ENCODE measurements at regions not wholly inside any gene's neighbourhood (a gene's known extent, or its start where the extent isn't known, plus 50 kb on each side); places are given as distances from the start of the nearest gene placed in this dataset.
"Not testable (repeated sequence)": the region's sequence is repeated elsewhere in the genome, so short reads cannot be mapped to it uniquely, and the experiment has no call there.

DNA sequence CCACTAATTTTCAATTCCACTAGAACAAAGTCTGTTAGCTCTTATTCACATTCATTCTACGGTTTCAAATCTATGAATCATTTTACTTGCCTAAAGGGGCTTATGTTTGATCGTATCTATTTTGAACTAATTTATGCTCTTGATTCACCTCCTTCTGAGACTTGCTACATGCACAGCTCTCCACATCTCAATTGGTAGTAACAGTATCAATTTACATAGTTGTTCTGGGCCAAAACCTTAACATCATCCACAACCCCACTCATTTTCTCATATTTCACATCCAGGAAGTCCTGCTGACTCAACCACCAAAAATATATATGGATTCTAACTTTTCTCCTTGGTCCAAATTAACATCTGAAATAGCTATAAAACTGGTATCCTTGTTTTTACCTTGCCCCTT is 208.6 kb downstream of the RASSF9 start:
- Histone ChIP-seq H3K4me1 (no peaks in the 10 kb centered on the region), H3K4me3 (no peak overlapping the region), H3K9me3 (no peaks in the 10 kb centered on the region), H3K27ac (no peak overlapping the region), H3K36me3 (no peaks in the 10 kb centered on the region), H3K27me3 (no peaks in the 10 kb centered on the region)
- no peak for TF ChIP-seq POLR2AphosphoS5 (IDR thresholded peaks at IDR 0.05)
- TF ChIP-seq POLR2A (IDR thresholded peaks at IDR 0.05): no peak
- TF ChIP-seq, protein P1, sequence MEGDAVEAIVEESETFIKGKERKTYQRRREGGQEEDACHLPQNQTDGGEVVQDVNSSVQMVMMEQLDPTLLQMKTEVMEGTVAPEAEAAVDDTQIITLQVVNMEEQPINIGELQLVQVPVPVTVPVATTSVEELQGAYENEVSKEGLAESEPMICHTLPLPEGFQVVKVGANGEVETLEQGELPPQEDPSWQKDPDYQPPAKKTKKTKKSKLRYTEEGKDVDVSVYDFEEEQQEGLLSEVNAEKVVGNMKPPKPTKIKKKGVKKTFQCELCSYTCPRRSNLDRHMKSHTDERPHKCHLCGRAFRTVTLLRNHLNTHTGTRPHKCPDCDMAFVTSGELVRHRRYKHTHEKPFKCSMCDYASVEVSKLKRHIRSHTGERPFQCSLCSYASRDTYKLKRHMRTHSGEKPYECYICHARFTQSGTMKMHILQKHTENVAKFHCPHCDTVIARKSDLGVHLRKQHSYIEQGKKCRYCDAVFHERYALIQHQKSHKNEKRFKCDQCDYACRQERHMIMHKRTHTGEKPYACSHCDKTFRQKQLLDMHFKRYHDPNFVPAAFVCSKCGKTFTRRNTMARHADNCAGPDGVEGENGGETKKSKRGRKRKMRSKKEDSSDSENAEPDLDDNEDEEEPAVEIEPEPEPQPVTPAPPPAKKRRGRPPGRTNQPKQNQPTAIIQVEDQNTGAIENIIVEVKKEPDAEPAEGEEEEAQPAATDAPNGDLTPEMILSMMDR (IDR thresholded peaks at IDR 0.05): no peak
- no peak for TF ChIP-seq EP300 (IDR thresholded peaks at IDR 0.05)
- DNase-seq: no peak
- intact Hi-C loops (cut with DNase I): no loop called here
- WGBS, 2 donors: 90 to 94% methylated on average over 2 of the region's 2 CpGs

DNA sequence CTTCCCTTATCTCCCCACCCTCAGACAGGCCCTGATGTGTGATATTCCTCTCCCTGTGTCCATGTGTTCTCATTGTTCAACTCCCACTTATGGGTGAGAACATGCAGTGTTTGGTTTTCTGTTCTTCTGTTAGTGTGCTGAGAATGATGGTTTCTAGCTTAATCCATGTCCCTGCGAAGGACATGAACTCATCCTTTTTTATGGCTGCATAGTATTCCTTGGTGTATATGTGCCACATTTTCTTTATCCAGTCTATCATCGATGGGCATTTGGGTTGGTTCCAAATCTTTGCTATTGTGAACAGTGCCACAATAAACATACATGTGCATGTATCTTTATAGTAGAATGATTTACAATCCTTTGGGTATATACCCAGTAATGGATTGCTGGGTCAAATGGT is 207.6 kb downstream of the RASSF9 start:
- 92 to 93% methylated on average over 2 of the region's 2 CpGs for WGBS, 2 donors
- not testable (repeated sequence) for H3K4me1 ChIP-seq, H3K9me3 ChIP-seq

DNA sequence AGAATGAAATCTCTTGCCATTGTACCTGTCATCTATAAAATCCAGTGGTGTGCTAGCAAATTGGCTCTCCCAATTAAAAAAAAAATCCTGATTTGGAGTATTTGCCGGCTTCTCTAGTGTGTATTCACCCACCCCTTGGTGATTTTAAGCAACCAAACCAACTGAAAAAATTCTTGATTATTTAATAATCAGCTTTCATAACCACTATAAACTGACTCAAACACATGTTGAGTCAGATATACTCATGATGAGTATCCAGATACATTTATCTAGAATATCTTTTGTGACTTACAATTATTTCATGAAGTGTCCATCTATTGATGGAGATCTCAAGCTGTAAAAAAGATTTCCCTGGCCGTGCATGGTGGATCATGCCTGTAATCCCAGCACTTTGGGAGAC is 205.4 kb downstream of the RASSF9 start:
- TF ChIP-seq EP300 (IDR thresholded peaks at IDR 0.05) (no peak), POLR2A (IDR thresholded peaks at IDR 0.05) (no peak), POLR2AphosphoS5 (IDR thresholded peaks at IDR 0.05) (no peak)
- TF ChIP-seq, protein P1 (IDR thresholded peaks at IDR 0.05): no peak
- Histone ChIP-seq H3K4me3 (no peak overlapping the region), H3K27ac (no peak overlapping the region), H3K4me1 (no peaks in the 10 kb centered on the region), H3K27me3 (no peaks in the 10 kb centered on the region), H3K36me3 (no peaks in the 10 kb centered on the region), H3K9me3 (no peaks in the 10 kb centered on the region)
- intact Hi-C loops (cut with DNase I): no loop called here
- WGBS, 2 donors: 71 to 80% methylated on average over 2 of the region's 2 CpGs
- DNase-seq: no peak

More for the DNA sequence above, 207.6 kb downstream of the RASSF9 start:
- intact Hi-C loops (cut with DNase I); H3K27me3 ChIP-seq; H3K4me3 ChIP-seq; DNase-seq; H3K27ac ChIP-seq; H3K36me3 ChIP-seq: not testable (repeated sequence)

DNA sequence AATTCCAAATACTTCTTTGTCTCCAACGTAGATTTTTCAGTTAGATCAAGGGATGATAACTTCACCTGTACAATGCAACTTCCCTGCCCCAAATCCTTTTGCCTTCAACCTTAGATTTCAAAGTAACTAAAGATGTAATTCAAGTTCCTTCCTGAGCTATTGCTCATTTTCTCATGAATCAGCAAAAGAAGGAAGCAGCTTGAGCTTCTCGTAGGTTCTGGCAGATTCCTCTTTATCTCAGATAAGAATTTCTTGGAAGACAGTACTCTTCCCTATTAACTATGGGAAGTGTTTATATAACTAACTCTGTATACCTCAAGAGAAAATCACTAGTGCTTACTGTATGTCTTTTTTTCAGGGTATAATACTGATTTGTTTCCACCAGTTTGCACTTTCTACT is 203.8 kb downstream of the RASSF9 start:
- no peak for DNase-seq
- intact Hi-C loops (cut with DNase I): no loop called here
- Histone ChIP-seq H3K27me3 (no peaks in the 10 kb centered on the region), H3K4me3 (no peak overlapping the region), H3K4me1 (no peaks in the 10 kb centered on the region), H3K27ac (no peak overlapping the region), H3K9me3 (no peaks in the 10 kb centered on the region), H3K36me3 (no peaks in the 10 kb centered on the region)
- TF ChIP-seq POLR2A (IDR thresholded peaks at IDR 0.05) (no peak), EP300 (IDR thresholded peaks at IDR 0.05) (no peak)
- TF ChIP-seq, protein P1 (IDR thresholded peaks at IDR 0.05): no peak
- 20 to 29% methylated on average over 2 of the region's 2 CpGs for WGBS, 2 donors

DNA sequence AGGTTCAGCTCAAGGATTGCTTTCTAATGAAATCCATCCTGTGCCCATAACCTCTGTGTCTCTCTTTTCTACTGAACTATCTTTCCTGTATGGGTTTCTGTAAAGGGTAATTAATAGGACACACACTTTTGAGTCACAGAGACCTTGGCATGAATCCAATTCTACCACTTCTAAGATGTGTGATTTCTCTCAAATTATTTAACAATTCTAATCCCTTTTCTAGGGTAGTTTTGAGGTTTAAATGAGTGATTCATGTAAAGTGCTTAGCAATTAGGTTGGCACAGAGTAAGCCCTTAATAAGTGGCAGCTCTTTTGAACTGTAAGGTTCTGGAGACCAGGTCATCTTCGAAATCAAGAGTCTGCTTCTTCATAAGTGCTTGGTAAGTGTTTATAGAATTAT is 202.7 kb downstream of the RASSF9 start:
- no peak for DNase-seq
- Histone ChIP-seq H3K36me3 (no peaks in the 10 kb centered on the region), H3K4me3 (no peak overlapping the region), H3K4me1 (no peaks in the 10 kb centered on the region), H3K27ac (no peak overlapping the region), H3K9me3 (no peaks in the 10 kb centered on the region), H3K27me3 (no peaks in the 10 kb centered on the region)
- TF ChIP-seq POLR2A (IDR thresholded peaks at IDR 0.05) (no peak), EP300 (IDR thresholded peaks at IDR 0.05) (no peak), POLR2AphosphoS5 (IDR thresholded peaks at IDR 0.05) (no peak)
- TF ChIP-seq, protein P1 (IDR thresholded peaks at IDR 0.05): no peak
- intact Hi-C loops (cut with DNase I): no loop called here
- WGBS, 2 donors: 72 to 76% methylated on average over 1 of the region's 1 CpG

All from sigmoid colon (tissue), 6 donors.